Activated CD4-positive, alpha-beta T cell treated with anti-CD3 and anti-CD28 coated beads, Interleukin-2, amount 50 U/mL, for 24 hours (primary cell): ENCODE measurements at regions not wholly inside any gene's neighbourhood (a gene's known extent, or its start where the extent isn't known, plus 50 kb on each side); places are given as distances from the start of the nearest gene placed in this dataset.
A peak's percentile ranks its signal among the peaks of the same experiment; 100 is the strongest.

Source experiments
- DNase-seq, 2 donors: peaks; one replicate each; pipeline ENCODE4 v3.0.0-alpha.2; 2020; ENCODE audit warnings: low read depth in 1 of 2, low spot score in 1 of 2

- DNase-seq, result no peak
Observed at GRCh38 chr1:50358962-50359361, 64.3 kb downstream of the DMRTA2 start.

- DNase-seq, result no peak
Observed at GRCh38 chr1:50357186-50357585, 66.1 kb downstream of the DMRTA2 start.

GRCh38 chr1:50354813-50355212 lies 68.4 kb downstream of the DMRTA2 start:
- DNase-seq, result no peak

DNA sequence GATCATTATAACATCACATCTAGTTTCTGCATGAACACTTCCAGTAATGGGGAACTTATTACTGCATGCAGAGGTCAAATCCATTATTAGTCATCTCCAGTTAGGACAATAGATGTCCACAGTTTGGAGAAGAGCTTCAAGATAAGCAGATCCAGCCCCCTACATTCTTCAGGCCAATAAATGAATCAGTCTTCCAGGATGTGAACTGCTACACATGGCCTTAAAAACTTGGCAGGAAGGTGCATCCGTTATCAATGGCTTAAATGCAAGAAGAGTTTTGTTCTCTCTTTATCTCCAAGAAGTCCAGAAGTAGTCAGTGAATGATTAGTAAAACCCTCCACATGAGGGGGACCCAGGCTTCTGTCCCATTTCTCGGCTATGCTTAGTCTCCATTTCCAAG lies 70.8 kb downstream of the DMRTA2 start:
- no peak for DNase-seq

- DNase-seq, result no peak
Observed at GRCh38 chr1:50350868-50351267, 72.4 kb downstream of the DMRTA2 start.

DNA sequence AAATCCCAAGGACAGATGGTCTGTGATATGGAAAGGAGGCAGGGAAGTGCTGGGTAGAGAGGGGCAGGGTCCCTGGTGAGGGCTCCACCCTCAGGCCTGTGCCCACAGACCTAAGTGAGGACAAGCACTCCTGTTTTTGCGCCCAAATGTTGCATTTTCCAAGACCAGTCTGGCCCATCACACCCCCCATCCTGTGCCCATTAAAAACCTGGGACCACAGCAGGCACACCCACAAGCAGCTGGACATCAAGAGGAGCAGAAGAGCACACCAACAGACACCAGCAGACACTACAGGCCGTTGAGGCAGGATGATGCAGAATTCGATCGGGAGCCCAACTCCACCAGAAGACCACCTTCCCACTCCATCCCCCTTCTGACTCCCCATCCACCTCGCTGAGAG lies 72.8 kb downstream of the DMRTA2 start:
- no peak for DNase-seq

DNA sequence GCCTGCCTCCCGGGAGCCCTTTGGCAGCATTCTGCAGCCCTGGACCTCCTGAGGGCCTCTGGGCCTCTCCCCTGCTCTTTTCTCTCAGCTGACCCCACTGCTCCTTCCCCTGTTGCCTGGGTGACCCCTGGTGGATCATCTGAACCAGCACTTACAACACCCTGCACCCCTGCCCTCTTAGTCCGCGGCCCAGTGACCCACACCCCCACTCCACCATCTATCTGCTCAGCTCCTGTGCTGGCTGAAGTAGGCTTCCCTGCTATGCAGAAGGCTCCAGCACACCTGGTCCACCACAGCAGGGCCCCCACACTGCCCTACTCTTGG lies 74.0 kb downstream of the DMRTA2 start:
- DNase-seq, result no peak

DNA sequence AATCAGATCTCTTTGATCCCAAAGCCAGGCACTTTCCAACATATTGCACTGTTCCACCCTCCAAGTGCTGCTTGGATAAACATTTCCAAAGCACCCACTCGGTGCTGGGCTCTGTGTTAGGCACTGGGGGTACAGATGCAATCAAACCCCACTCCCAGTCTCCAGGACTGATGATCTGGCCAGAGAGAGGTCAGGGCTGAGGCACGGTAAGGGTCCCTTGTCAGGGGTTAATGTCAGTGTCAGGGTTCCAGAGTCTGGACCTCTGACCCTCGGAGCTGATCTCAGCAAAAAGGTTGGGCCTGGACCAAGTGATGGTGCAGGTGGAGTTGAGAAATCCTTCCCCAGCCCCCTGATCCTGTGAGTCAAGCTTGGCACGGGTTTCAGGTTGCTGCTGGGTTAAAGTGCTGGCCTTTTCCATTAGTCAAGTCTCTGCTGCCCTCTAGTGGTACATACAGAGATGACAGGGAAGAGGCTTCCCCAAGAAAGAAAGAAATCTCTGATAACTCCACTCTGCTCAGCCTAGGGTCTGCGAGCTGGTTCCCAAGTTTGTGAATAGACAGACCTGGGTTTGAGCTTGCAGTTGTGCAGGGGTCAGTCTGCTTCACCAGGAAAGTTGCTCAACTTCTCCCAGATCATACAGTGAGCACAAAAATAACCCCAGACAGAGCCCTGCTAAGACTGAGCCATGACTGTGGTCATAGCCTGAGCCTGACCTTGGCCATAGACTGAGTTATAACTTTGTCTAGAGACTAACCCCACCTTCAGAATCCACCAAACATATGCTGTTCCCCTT lies 74.6 kb downstream of the DMRTA2 start:
- peak in 1 of 2 donors; percentile 46 for DNase-seq

- no peak for DNase-seq
Observed at GRCh38 chr1:50347933-50348332, 75.3 kb downstream of the DMRTA2 start.

- no peak for DNase-seq
Observed at GRCh38 chr1:50346621-50347020, 76.6 kb downstream of the DMRTA2 start.

- DNase-seq, result no peak
Observed at GRCh38 chr1:50343323-50343722, 79.9 kb downstream of the DMRTA2 start.

DNA sequence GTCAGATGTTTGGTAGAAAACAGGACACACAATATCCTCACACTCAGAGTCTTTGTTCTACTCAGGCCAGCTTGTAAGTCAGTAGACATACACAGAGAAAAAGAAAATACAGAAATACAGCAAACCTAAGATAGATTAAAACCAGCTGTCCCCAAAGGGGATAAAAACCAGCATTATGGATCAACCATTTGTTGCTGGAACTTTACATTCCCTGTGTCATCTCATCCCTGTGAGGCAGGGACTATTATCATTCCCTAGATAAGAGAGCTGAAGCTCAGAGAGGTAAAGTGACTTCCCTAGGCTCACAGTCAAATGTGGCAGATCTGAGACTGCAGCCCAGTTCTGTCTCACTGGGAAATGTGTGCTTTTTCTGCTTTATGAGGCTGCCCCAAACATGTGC lies 80.7 kb downstream of the DMRTA2 start:
- no peak for DNase-seq

- no peak for DNase-seq
Observed at GRCh38 chr1:50335036-50335435, 88.2 kb downstream of the DMRTA2 start.

DNA sequence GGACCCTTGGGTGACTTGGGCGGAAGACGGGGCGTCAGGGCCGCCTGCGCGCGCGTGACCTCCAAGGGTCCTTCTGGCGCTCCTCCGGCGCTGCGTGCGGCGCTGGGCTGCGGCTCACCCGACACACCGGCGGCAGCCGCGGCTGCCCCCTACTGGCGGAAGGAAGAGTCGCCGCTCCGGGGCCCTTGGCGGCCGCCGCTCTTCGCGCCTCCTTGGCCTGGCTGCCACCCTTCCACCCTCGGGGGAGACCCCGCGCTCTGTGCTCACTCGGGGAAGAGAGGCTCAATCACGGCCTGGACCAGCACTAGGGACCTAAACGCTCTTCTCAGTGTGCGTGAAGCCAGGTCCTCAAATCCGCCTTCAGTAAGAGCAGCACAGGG lies 89.7 kb downstream of the DMRTA2 start:
- peak; percentile 18 to 23 for DNase-seq

DNA sequence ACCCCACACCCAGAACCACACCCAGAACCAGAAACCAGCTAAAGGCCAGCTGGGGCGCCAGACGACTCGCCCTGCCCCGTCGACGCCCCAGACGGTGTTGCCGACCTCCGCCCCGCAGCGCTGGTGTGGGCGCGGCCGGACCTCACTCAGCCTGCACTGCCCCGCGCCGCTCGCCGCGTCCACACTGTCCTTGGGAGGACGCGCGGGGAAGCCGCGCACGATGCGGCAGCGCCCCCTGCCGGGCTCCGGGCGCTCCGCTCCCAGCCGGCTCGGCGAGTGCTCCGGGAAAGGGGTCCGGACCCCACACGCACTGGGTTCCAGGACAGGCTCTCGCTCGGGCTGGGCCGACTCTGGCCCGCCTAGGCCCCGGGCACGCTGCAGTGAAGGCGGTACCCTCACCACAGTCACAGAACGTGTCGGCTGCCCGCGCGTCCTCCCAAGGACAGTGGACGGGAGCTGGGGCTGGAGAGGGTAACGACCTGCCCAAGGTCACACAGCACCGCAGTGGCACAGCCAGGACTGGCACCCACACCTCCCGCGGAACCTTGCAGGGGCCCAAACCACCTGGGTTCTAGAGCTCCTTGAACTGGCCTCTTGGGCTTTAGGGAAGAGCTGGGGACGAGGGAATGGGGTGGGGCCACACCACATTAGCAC lies 90.2 kb downstream of the DMRTA2 start:
- DNase-seq, result peak in 1 of 2 donors; percentile 3

DNA sequence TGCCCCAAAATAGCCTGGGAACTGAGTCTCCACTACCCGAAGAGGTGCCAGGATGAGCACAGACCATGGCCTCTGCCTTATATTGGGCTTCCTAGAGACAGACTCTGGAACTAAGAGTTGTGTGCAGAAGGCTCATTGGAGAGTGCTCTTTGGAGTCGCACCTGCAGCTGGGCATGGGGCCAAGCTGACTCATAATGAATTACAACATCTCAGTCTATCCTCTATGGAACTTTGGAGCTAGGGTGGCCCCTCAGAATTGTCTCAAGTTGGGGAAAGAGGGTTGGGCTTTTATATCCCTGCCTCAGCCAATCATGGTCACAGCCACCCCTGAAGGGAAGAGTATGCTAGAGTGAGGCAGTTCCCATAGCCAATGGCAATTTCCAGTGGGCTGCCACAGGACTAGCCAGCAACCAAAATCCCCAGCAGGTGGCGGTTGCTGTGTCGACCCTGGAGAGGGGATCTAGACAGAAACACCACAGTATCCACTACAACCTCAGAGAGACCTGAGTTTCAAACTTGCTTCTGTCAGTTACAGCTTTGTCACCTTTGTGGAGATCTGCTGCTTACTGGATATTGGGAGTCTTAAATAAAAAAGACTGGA lies 93.8 kb downstream of the DMRTA2 start:
- no peak for DNase-seq

DNA sequence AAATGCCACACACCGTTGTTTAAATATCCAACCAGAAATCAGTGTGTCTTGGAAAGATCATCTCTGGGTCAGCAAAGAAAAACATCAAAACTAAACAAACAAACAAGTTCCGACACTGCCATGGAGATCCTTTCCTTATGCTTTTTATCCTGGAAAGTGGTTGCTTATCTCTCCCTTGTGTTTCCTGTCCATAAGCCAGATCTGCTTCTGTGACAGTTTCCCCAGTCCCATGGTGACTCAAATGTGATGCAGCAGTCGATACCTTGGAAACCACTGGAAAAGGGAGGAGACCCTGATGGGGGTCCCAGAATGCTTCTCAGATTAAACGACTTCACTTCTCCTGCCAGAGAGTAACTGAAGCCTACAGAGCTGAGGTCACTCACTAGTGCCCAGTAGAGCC lies 94.7 kb downstream of the DMRTA2 start:
- no peak for DNase-seq

DNA sequence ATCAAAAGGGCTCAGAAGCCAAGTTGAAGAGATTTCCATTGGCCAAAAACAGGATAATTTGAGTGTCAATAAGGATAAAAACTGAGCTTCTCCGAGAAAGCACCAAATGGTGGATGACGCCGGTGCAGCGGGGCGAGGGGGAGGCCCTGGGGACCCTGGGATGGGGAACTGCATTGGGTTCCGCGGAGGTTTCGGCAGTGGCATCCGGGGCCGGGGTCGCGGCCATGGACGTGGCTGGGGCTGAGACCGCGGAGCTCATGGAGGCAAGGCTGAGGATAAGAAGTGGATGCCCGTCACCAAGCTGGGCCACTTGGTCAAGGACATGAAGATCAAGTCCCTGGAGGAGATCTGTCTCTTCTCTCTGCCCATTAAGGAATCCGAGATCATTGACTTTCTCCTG lies 97.2 kb downstream of the DMRTA2 start:
- no peak for DNase-seq

GRCh38 chr1:50322579-50322978 lies 100.7 kb downstream of the DMRTA2 start:
- no peak for DNase-seq

DNA sequence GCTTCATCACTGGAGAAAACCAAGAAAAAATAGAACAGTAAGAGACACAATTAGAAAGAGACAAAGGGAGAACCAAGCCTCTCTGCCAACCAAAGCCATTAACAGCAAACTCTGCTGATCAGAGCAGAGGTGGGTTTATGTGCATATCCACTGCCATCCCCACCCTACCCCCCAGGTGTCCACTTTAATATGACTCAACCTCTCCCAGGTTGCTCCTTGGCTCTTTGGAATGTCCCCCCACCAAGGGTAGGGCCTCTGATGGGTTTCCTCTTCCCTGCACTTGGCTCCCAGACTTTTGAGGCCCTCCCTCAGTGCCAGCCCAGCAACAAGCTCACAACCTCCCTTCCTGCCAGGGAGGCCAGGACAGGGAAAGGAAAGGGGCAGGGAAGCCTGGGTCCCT lies 104.8 kb downstream of the DMRTA2 start:
- DNase-seq, result no peak

GRCh38 chr1:50308878-50309277 lies 114.4 kb downstream of the DMRTA2 start:
- DNase-seq, result no peak

GRCh38 chr1:50305808-50306207 lies 117.4 kb downstream of the DMRTA2 start:
- DNase-seq, result no peak

DNA sequence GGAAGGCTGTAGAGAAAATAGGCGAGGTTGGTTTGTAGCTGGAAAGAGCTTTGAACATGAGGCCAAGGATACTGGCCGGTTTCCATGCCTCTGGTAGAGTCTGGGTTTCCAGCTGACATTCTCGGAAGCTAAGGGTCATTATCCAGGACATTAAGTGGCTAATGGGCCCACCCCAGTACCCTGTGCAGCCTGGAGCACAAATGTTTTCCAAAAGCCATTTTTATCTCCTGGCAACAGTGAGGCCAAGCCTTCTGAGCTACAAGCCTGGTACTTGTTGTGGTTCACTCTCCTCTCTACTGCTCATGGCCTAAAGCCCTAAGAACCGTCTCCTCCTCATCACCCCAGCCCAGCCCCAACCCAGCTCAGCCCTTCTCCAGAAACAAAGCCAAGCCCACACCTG lies 122.9 kb downstream of the DMRTA2 start:
- no peak for DNase-seq
